Liver (tissue), 3 donors: ENCODE measurements at regions not wholly inside any gene's neighbourhood (a gene's known extent, or its start where the extent isn't known, plus 50 kb on each side); places are given as distances from the start of the nearest gene placed in this dataset.

Experiments used
- JUND ChIP-seq, 2 donors: IDR thresholded peaks; 2 replicates each; pipeline ENCODE4 v1.6.1; 2016; ENCODE audit warnings: antibody characterized with exemption in 2 of 2
- RAD21 ChIP-seq, 2 donors: IDR thresholded peaks; 2 replicates each; pipeline ENCODE4 v1.6.1; 2016; ENCODE audit warnings: antibody characterized with exemption in 2 of 2, mild to moderate bottlenecking in 2 of 2
- YY1 ChIP-seq: IDR thresholded peaks from 2 replicates; pipeline ENCODE4 v1.6.1; 2016; ENCODE audit warnings: antibody characterized with exemption, mild to moderate bottlenecking
- TF ChIP-seq, protein P1 (sequence below): fragments of 150-350 bp; IDR thresholded peaks from 2 replicates; pipeline ENCODE4 v1.5.1; 2017; ENCODE audit warnings: improper control_type of control experiment, low read depth, low read length; ENCODE audit not compliant: missing input control
- TF ChIP-seq, protein P2 (sequence below): IDR thresholded peaks from 2 replicates; pipeline ENCODE4 v1.6.1; 2016; ENCODE audit warnings: antibody characterized with exemption
- donor health status: healthy.
- donor health status: healthy.

DNA sequence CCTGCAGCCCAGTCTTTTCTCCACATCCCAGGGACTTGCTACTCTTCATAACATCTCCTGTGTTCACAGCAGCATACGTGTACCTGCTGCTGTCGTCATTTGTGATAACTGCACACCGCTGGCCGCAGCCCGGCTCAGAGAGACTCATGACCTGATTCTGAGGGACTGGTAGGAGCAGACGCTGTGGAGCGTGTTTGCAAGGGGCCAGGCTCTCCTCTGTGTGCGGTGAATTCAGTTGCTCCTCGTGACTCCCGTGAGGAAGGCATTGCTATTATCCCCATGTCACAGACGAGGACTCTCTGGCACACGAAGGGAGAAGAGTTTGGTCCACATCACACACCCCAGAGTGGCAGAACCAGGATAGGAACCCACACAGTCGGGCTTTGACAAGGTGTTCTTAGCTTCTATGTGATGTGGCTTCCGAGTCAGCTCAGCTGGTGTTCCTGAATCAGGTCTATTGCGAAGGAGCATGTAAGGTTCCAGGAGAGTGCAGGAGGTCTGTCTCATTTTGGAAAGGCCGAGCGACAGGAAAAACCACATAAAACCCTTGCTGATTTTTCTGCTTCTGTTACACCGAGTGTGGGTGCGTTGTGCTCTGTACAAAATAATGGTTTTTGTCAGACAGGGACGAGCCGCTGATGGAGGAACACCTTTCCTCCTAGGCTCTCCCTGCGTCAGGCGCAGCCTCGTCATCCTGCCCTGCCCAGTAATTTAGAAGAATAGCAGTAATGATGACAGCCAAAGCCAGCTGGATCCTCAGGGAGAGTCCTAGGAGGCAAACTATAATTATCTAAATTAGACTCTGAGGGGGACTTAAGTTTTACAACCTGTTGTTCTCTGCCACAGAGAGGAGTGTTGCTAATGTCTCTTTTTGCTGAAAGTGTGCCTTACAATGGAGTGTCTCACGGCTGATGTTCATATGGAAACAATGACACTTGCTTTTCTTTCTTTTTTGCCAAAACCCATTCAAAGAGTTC is 157.5 kb upstream of the RGMA start:
- TF ChIP-seq YY1 = no peak
- TF ChIP-seq, protein P1, sequence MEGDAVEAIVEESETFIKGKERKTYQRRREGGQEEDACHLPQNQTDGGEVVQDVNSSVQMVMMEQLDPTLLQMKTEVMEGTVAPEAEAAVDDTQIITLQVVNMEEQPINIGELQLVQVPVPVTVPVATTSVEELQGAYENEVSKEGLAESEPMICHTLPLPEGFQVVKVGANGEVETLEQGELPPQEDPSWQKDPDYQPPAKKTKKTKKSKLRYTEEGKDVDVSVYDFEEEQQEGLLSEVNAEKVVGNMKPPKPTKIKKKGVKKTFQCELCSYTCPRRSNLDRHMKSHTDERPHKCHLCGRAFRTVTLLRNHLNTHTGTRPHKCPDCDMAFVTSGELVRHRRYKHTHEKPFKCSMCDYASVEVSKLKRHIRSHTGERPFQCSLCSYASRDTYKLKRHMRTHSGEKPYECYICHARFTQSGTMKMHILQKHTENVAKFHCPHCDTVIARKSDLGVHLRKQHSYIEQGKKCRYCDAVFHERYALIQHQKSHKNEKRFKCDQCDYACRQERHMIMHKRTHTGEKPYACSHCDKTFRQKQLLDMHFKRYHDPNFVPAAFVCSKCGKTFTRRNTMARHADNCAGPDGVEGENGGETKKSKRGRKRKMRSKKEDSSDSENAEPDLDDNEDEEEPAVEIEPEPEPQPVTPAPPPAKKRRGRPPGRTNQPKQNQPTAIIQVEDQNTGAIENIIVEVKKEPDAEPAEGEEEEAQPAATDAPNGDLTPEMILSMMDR = no peak
- TF ChIP-seq RAD21 (IDR thresholded peaks at IDR 0.05) = no peak
- TF ChIP-seq, protein P2, sequence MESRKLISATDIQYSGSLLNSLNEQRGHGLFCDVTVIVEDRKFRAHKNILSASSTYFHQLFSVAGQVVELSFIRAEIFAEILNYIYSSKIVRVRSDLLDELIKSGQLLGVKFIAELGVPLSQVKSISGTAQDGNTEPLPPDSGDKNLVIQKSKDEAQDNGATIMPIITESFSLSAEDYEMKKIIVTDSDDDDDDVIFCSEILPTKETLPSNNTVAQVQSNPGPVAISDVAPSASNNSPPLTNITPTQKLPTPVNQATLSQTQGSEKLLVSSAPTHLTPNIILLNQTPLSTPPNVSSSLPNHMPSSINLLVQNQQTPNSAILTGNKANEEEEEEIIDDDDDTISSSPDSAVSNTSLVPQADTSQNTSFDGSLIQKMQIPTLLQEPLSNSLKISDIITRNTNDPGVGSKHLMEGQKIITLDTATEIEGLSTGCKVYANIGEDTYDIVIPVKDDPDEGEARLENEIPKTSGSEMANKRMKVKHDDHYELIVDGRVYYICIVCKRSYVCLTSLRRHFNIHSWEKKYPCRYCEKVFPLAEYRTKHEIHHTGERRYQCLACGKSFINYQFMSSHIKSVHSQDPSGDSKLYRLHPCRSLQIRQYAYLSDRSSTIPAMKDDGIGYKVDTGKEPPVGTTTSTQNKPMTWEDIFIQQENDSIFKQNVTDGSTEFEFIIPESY = no peak
- no peak for TF ChIP-seq JUND (IDR thresholded peaks at IDR 0.05)
